ENCODE measurements at regions not wholly inside any gene's neighbourhood (a gene's known extent, or its start where the extent isn't known, plus 50 kb on each side); places are given as distances from the start of the nearest gene placed in this dataset.

DNA sequence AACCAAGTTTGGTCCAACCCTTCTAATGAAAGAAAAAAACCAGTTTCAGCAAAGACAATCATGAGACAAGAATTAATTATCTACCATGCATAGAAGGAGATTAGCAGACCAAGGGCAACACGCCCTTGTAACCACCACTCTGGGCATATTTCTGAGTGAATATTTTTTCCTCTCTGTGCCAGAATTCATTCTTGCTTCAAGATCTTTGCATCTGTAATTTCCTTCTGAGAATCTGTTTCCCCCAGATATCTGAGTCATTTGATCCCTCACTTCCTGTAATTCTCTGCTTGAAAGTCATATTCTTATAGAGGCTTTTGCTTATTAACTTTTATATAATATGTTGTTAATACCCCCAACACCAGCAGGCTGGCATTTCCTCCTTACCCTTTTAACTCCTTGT, 243.7 kb downstream of the SLC16A7 start:
- DNase-seq, result no peak

DNA sequence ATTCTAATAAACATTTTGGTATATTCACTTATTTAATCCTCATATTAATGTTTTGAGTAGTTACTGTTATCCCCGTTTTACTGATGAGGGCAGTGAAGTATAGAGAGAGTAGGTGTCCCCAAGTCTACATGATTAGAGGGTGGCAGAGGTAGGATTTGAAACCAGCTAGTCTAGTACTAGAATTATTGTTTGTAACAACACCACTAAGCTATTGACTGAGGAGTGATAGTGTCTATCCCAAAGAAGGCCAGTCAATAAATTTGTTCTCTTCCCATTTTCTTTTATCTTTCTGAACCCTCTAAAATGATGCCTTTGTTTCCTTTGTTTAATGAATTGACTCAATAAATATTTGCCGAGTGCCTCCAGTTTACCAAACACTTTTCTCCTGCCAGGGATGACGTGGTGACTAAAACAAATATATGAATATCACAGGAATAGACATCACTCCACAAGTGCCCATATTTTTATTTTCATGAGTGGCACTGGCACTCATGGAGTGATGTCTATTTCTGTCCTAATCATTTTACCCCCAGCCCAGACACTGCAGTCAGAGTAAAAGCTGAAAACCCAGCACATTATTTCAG, 247.5 kb downstream of the SLC16A7 start:
- no peak for DNase-seq

DNA sequence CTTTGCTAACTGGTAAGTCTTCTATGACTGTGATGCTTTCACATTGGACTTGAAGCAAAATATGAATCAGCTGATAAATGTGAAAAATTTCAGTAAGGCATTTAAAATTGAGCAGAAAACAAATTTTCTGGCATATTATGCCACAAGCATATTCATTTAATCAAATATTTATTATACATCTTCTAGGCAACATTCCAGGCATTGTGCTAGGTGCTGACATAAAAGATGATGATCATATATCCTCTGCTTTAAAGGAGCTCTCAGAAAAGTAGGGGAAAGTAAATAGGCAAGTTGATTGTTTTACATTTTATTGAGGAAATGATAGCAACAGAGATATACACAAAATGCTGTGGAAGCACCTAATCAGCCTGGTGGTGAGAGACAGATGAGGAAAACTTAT, 248.9 kb downstream of the SLC16A7 start:
- DNase-seq, result no peak

DNA sequence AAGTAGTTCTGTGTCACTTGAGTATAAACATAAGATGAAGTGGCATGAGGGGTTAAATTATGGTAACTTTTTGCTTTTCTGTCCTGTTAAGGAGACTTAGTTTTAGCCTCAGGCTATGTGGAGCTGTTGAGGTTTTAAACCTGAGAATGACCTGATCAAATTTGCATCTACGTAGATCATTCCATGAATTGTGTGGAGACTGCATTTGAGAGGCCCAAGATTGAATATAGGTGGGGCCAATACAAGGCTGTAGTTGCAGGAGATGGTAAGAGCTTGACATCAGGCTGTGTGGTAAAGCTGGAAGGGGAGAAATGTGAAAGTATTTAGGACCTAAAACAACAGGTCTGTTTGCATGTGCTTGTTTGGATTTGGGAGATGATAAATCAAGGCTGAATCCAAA, 249.5 kb downstream of the SLC16A7 start:
- DNase-seq, result no peak

DNA sequence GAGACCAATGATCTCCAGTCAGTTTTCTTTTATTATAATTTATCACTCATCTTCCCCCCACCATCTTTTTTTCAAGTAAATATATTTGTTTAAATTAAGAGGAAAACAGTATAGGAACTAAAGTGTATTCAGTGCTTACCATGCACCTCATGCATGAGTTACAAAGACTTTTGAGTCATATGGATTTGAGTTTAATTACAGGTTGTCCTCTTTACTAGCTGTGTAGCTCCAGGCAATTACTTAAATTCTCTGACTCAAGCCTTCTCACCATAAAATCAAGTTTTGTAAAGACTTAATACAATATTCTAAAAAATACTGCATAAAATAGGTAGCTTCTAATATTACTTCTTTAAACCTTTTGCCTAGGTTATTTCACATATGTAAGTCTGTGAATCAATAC, 251.3 kb downstream of the SLC16A7 start:
- DNase-seq, result no peak

DNA sequence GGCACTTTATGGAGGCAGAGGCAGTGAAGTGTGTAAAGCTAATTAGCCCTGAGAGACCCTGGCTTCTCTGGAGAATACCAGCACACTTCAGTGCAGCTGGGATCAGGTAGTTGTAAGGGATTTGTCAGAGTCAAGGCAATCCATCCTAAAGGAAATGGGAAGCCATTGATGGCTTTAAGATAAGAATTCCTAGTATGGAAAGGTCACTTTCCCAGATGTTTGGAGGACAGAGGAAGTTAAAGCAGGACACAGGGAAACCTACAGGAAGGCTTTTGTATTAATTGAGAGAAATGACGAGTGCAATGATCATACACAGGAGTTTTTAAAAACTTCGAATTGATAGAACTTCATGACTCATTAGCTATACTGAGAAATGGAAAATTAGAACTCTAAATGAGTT, 254.4 kb downstream of the SLC16A7 start:
- DNase-seq, result peak; percentile 81

DNA sequence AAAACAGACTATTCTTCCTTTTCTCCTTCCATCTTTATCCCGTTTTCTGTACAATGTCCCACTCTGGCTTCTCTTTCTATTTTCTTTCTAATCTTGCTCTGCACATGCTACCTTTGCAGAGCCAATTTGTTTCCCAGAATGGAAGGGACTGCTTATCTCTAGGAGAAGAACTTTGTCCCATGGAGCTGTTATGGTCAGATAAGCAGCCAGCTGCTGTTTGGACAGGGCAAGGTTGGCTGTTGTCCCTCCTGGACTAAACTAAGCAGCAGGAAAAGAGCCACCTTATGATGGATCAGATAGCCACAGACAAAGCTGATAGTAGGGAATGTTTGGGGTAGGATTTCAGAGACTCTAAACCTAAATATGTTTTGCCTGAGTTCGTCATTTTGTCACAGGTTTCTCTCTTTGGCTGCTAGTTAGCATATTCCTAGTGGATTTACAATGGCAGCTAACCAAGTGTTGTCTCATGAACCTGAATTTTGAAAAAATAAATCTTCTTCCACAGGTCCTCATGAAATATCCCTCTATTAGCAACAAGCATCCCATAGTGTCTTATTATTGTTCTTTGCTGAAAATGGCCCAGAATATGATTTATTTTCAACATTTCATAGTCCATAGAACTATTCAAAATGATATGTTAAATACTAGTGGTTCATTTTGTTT, 262.8 kb downstream of the SLC16A7 start:
- no peak for DNase-seq

DNA sequence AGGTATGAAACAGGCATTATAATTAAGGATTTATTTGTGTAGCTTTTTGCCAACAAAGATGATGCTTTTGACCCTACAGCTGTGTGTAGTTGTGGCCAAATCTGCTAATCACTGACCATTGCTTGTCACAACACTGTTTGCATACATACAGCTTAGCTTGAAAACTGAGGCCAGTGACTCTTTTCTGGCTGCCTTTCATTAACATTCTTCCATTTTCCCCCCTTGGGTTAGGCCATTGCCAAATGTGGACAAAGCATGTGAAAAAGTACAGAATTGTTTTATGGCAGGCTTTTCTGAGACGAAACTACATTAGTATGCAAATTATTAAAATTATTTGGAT, 263.3 kb downstream of the SLC16A7 start:
- DNase-seq, result no peak

DNA sequence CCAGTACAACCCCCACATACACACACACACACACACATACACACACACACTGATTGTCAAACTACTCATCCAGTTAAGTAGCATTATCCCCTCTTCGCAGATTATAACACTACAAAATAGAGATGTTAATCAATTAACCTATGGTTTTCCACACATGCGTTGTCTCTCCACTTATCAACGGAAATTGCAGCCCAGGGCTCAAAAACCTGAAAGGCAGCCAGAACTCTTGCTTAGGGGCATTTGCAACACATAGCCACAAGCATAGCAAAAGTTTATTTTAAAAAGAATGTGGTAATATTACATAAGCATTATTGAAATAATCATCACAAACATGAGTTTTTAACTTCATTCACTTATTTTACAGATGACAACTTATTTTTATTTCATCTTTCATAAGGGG, 265.8 kb downstream of the SLC16A7 start:
- no peak for DNase-seq

DNA sequence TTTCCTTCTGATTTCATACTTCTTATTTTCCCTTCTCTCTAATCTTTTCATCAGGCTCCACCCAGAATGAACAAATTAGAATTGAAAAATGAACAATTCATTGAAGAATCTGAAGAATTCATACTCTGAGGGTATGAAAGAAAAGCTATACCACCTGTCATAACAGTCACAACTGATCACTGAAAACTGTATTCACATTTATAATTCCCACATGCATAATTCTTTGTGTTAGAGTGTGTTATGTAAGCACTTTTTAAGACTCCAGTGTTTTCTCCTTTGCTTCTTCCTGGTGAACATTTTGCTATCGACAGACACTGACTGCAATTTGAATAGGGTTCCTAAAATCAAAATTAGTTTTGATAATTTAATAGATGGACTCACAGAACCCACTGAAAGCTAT, 271.2 kb downstream of the SLC16A7 start:
- DNase-seq, result no peak

DNA sequence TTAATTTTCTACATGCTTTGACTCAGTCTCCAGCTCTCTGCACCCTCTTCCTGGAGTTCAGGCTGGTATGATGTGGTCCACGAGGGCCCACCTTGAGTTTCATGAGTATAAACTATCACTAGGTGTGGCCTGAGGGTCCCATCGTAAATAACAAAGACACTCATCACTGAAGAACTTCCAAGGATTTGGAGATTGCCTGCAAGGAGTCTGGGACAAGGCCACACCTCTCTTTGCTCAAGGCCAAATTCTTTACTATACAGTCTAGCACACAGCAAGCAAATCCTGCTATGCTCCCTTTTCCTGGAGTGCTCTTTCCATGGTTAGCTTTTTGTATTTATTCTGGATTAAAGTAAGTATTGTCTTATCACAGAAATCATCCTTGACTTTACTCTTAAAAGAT, 271.9 kb downstream of the SLC16A7 start:
- DNase-seq, result no peak

DNA sequence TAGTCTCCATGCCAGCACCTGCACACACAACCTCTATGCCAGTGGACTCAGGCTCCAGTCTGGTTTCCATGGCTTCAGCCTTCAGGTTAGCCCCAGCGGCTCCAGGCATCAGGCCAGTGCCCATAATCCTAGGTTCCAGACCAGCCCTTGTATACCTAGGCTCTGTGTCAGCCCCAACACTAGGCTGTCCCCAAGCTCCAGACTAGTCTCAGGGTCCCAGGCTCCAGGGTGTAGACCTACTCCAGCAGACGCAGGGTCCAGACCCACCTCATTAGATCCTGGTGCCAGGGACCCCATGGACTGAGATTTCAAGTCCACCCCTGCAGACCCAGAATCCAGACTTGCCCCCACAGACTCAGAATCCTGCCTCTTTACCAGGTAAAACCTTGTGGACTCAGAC, 275.9 kb downstream of the SLC16A7 start:
- DNase-seq, result no peak

DNA sequence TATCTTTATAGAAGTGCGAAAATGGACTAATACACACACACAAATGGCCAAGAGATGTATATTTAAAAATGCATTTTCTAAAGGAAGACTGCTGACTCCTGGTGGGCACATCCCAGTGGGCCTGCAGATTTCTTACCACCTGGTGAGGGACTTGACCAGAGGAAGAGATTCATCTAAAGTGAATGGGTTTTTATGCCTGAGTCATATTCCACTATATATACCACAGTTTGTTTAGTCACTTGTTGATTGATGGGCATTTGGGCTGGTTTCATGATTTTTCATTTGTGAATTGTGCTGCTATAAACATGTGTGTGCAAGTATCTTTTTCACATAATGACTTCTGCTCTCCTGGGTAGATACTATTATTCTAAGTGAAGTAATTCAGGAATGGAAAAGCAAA, 277.3 kb downstream of the SLC16A7 start:
- DNase-seq, result no peak

DNA sequence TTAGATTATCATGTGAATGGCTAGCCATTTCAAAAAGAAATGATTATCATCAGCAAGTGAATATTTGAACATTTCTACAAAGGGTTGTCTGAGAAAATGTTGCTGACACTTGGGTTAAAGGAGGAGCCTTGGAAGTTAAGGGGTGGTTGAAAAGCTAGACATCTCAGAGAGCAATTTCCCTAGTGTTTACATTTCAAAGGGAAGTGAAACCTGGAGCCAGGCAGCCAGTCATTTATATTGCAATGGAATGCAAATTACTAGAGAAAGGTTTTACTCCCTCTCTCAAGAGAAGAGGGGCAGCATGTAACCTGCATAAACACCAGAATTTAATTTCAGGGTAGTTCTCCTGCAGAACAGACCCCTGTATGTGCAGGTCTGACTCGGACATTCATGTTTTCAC, 279.0 kb downstream of the SLC16A7 start:
- no peak for DNase-seq

DNA sequence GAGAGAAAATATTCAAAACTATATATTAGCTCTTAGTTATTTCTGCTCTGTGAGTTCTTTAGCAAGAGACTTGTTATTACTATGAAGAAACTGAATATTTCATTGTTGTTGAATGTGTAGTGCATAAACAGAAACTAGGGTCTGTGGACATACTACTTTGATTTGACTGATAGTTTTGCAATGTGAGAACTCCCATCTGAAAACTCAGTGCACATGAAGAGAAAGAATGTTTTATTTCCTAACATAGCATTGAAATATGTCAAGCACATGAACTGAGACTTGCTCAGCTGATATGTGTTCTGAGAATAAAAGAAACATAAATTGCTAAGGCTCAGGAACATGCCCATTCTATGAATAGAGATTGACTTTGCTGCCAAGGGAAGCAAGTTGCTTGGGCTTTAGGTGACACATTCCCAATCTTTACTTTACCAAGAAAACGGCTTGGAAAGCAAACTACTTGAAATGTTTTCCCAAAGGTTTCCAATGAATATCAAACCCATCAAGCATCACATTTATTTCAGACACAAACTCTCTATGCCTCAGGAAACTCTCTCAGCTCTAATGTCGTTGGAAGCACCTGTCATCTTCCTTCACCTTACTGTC, 290.4 kb downstream of the SLC16A7 start:
- DNase-seq, result no peak

DNA sequence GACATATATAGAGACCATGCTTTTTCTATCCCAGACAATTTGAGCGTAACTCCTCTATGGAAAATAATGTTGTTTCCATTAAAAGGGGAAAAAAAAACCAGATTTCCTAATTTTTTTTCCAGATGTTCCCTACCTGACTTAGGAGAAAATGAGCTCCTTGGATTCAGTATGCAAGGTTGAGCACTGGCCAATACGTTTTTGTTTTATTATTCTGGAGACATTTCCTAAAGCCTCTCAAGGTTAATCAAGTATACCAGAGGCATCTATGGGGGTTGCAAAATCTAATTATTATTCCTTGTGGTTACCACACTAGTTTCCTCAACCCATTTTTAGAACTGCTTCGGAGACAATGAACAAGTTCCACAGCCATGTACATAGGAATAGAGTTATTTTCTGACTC, 291.3 kb downstream of the SLC16A7 start:
- no peak for DNase-seq

DNA sequence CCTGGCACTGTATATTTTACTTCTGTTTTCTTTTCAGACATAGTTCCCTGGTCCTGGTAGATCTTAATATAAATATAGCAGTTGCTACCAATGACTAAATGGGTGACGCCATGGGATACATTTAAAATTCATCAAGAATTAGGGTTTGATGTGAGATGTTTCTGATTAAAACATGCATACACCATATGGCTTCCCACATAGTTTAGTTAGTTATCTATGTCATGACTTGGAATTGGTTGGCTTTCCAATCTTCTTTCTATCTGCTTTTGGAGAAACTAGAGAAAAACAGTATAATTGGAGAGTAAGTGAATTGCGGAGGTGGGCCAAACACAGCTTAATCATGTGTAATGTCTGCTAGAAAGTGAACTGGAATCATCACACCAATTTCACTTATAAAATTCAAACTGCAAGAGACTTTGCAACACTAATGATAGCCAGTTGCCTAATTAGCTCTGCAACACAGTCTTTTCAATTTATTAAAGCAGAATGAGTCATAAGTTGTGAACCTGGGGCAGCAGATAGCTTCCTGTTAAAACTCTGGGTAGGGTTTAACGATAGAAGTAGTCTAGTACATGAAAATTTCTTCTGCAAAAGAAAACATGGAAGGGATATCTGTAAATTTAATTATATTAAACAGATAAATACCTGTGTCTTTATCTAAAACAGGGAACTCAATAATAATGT, 295.2 kb downstream of the SLC16A7 start:
- DNase-seq, result no peak

DNA sequence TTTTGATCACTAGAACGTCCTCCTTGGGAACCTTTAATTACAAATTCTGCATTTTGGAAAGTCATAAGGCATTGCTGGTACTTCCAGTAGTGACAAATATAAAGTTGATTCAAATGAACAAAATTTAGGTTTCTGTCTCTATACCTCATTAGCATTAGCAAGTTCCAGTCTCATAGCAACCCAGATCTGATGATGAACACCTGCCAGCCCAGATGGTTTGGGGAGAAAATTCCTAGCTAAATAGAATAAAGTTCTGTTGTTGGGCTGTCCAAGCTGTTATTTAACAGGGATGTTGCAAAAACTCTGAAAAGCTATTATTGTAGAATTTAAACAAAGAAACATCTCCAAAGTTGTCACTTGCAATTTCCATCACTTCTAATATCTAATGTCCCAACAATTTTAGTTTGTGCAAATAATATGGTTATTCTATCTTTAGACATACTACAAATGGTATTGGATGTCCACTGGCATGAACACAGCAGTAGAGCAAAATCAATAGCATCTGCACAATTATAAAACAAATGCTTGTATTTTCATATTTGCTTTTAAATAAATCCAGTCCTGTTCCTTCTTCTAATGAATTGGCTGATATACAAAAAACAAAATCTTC, 299.4 kb downstream of the SLC16A7 start:
- DNase-seq, result peak; percentile 52

DNA sequence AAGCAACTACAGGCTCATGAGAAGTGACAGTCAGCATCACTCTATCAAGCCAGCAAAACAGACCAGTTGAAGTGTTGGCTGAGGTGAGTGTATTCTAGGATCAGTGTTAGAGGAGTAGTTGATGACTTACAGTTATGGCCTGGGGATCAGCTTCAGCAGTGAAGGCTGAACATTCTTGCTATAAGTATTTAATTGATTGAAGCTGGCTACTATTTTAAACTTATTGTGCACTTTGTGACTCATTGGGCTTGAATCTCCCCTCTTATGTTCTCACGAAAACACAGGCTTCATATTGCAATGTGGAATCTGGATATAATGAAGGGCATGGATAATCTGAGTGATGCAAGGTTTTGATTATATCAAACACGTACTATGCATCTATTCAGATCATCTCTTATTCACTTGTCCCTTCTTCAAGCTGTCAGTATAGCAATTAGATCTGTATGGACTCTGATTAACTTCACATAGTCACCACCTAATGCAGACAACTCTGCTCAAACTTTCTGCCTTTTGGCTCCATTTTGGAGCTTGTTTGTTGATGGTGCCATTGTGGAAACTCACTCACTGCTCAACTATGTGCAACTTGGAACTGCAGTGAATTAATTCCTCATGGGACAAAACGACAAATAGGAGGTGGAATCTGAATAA, 309.2 kb downstream of the SLC16A7 start:
- DNase-seq, result no peak

DNA sequence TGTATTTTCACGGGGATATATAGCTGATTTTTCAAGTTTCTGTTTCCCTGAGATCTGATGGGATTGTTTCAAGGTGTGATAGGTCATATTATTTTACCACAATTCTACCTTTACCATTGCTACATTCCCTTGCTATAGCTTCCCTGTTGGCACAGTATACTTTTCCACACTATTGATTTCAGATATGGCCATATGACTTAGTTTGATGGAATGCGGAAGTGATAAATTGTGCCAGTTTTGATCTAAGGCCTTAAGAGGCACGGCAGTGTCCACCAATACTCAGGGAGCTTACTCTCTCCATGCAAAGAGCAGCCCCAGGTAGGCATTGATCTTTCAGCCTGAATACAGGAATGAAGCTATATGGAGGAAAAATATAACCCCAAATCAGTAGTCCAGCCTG, 315.7 kb downstream of the SLC16A7 start:
- no peak for DNase-seq

DNA sequence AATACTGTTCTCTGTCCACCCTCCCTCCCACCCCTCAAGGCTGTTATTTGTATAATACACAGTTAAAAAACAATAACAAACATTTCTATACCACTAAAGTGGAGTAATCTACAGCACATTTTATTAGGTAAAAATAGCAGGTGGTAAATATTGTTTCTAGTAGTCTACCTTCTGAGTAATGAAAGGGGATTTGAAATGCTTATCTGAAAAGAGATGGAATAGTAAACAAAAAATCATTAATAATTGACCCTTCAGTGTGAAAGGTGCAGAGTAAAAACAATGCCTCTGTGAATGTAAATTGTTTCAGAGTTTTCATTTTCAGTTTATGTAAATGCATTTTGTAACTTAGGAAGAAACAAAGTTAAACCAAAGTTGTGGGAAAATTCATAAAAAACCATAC, 321.2 kb downstream of the SLC16A7 start:
- DNase-seq, result no peak

DNA sequence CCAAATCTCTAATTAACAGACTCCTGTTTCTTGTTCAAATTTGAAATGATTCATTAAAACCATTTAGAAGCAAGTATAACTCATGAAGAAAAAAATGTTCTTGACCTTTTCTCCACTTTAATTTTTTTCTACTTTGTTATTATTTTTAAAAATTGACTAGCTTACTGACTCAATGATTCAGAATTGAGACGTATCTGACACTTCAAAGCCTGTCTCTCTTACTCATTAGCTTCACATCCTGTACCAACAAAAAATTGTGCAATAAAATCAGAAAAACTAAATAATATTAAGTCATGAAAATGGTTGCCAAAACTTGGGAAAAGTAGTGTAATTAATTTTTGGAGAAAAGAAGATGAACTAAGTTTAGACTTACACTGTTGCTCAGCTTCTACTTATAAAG, 331.2 kb downstream of the SLC16A7 start:
- DNase-seq, result no peak

DNA sequence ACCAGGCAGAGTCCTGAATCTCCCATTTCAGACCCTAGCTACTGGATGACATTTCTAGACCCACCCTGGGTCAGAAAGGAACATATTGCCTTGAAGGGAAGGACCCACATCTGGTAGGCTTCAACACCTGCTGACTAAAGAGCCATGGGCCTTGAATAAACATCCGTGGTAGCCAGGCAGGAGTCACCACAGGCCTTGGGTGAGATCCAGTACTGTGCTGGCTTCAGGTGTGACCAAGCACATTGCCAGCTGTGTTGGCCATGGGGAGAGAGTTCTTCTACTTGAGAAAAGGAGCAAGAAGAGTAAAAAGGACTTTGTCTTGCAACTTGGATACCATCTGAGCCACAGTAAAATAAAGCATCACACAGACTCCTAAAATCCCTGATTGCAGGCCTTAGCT, 332.6 kb downstream of the SLC16A7 start:
- DNase-seq, result no peak

DNA sequence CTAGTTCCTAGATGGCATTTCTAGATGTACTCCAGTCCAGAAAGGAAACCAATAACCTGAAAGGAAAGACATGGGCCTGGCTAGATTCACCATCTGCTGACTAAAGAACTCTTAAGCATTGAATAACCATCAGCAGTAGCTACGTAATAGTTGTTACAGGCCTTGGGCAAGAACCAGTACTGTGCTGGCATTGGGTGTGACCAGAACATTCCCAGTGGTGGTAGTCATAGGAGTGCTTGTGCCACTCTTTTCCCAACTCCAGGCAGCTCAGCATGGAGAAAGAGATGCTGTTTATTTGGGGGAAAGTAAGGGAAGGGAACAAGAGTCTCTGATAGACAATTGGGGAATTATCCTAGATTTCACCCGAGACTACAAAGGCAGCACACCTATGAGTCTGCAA, 333.3 kb downstream of the SLC16A7 start:
- DNase-seq, result no peak
